DND-41 (cell line): ENCODE measurements at regions not wholly inside any gene's neighbourhood (a gene's known extent, or its start where the extent isn't known, plus 50 kb on each side); places are given as distances from the start of the nearest gene placed in this dataset.

Experiments used
- CTCF ChIP-seq: IDR thresholded peaks from 2 replicates; pipeline ENCODE4 v1.5.1; 2012; ENCODE audit warnings: borderline replicate concordance, low read length, moderate library complexity, mild to moderate bottlenecking; ENCODE audit not compliant: poor library complexity, severe bottlenecking; ENCODE audit errors: extremely low read depth
- EZH2 ChIP-seq: IDR thresholded peaks from 3 replicates; pipeline ENCODE4 v1.6.1; 2012; ENCODE audit warnings: borderline replicate concordance, low read depth, mild to moderate bottlenecking, moderate library complexity, low read length, inconsistent platforms; ENCODE audit not compliant: severe bottlenecking

- no peak for TF ChIP-seq CTCF
- TF ChIP-seq EZH2, result no peak
Measured at GRCh38 chr13:64041296-64041695, 2625.6 kb upstream of the PCDH20 start.
